Effector CD8-positive, alpha-beta T cell (primary cell): ENCODE measurements at regions not wholly inside any gene's neighbourhood (a gene's known extent, or its start where the extent isn't known, plus 50 kb on each side); places are given as distances from the start of the nearest gene placed in this dataset.

ENCODE experiments used
- DNase-seq: peaks from one replicate; lab custom pipeline; 2025; lab: John Stamatoyannopoulos, UW

GRCh38 chr17:77429969-77430752, 289.4 kb downstream of the SEC14L1 start:
- peak; percentile 75 for DNase-seq

DNA sequence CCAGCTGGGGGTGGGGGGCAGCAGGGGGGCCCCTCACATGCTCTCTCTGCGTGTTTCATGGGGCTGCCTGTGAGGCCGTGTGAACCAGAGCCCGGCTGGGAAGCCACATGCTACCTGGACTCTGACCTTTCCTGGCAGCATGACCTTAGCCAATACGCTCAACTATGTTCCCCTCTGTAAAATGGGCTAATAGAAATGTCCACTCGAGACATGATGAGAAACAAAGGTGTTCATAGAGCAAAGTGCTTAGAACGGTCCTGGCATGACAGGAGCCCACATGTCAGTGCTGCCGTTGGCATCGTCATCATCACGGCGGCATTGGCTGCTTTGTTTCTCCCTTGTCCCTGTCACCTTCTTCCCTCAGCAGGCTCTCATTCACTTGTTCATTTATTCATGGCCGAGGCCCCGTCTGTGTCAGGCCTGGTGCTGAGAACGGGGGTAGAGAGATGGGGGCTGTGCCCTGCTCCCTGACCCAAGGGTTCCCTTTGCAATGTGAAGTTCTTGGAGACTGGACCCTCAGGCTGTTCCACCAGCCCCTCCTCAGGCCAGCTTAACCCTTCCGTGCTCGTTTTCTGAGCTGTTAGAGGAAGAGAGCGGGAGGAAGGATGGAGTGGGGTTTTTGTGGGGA, 291.4 kb downstream of the SEC14L1 start:
- DNase-seq: no peak

GRCh38 chr17:77432742-77433141, 292.0 kb downstream of the SEC14L1 start:
- DNase-seq: peak; percentile 22

- DNase-seq: peak; percentile 19
Measured at GRCh38 chr17:77433385-77434135, 292.8 kb downstream of the SEC14L1 start.

GRCh38 chr17:77434136-77435114, 293.7 kb downstream of the SEC14L1 start:
- no peak for DNase-seq

- peak; percentile 51 for DNase-seq
Measured at GRCh38 chr17:77435272-77436057, 294.7 kb downstream of the SEC14L1 start.

DNA sequence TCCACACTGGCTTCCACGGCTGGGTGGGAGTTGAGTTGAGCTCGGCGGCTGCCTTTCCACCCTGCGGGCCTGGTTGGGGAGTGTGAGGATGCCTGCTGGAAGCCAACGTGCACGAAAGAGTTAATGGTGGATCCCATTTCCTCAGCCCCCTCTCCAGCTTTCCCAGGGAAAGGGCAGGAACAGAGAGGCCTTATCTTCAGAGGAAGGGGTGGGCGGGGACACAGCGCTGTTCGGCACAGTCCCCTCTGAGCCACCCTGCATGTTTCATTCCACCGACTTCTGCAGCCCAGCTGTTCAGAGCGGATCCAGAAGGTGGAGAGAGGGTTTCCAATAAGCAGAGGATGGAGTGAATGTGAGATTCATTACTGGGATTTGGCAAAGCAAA, 295.3 kb downstream of the SEC14L1 start:
- no peak for DNase-seq

DNA sequence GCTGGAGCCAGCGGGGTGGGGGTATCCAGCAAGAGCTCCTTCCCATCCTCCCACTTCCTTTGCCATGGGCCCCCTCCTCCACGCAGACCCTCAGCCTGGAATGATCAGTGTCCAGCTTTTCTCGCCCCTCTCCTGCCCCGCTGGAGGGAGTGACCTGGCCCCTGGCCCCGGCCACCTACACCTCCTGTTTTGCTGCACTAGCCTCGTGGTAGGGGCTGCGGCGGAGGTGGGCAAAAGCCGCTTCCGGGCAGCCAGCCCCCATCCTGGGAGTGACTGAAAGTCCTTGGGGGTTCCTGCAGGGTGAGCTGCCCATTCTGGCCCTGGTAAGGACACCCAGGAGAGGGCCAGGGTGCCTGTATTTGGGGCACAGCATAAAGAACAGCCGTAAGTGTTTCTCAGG, 295.7 kb downstream of the SEC14L1 start:
- no peak for DNase-seq

DNA sequence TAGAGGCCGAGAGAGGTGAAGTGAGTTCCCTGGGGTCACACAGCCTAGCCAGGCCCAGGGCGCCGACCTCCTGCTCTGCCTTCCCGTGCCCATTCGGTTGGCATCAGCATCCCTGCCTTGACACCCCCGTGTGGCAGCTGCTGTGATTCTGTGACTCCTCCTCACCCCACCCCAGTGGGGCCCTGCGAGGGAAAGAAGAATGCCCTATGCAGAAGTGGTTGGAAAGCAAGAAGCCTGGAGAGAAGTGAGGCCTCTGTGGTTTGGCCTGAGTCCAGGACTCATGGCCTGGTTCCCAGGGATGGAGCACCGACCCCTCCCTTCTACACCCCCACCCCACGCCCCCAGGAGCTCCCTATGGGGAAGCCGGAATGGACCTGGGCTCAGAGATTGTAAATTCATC, 296.2 kb downstream of the SEC14L1 start:
- DNase-seq: peak; percentile 22

- no peak for DNase-seq
Measured at GRCh38 chr17:77437747-77438146, 297.0 kb downstream of the SEC14L1 start.

DNA sequence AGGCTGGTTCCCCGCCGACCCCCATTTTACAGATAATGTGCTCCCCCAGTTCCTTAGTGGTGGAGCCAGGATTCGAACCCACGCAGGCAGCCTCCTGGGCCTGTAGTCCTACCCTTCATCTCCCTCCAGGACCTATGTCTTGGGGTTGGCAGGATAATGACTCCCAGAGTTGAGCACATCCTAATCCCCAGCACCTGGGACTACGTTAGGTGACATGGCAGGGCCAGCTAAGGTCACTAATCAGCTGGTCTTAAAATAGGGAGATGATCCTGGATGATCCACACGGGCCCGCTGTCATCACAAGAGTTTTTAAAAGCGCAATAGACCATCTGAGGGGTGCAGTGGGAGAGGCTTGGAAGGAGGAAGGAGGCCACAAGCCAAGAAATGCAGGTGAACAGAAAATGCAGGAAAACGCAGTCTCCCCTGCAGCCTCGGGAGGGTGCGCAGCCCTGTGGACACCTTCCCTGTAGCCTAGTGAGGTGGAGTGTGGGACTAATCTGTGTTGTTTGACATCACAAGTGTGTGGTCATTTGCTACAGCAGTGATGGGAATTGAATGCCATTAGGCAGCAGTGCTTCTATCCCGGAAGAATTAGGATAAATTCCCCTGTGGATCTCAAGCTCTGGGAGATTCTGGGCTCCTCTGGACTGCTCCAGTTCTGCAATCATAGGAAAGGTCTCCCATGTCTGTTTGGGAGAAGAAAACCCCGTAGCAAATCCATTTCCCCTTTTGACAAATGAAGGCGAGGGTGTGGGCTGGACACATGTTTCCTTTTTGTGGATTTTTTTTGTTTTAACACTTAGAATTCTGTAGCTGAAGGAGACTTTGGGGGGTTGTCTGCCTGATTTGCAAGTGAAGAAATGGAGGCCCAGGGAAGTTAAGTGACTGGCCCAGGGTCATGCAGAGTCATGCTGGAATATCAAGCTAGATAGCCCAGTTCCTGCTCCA, 297.7 kb downstream of the SEC14L1 start:
- no peak for DNase-seq

- DNase-seq: no peak
Measured at GRCh38 chr17:77439189-77440018, 298.6 kb downstream of the SEC14L1 start.

GRCh38 chr17:77440560-77440981, 299.8 kb downstream of the SEC14L1 start:
- DNase-seq: no peak

DNA sequence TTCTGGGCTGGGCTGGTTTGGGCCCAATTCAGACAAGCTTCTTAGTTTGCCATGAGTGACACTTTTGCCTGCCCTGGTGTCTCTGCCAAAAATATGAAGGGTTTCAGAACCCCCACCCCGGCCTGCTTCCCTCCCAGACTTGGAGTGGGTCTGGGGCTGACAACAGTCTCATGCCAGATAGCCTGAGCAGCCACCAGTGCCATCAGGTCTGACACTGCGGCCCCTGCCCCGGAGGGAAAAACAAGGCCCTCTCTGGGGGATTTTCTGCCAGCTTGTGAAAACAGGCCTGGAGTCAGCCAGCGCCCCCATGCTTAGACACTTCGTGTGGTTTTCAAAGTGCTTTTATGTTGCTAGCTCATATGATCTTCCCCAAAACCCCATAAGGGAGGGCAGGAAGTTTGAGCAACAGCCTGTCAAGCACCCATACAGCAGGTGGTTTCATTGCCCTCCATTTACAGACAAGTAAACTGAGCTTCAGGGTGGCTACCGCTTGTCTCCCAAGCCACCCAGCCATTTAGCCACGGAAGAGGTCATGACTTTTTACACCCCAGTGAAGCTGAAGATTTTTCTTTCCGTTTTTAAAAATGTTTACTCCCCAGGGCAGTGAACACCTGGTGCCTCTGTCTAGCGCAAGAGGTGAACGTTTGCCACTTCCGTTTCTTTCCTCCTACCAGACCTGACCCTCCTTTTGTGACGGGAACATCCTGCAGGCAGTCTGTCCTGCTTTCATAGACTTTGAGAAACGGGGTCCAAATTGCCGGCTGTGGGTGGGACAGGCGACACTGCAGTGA, 300.6 kb downstream of the SEC14L1 start:
- DNase-seq: peak; percentile 61

- no peak for DNase-seq
Measured at GRCh38 chr17:77441940-77442339, 301.2 kb downstream of the SEC14L1 start.

- DNase-seq: no peak
Measured at GRCh38 chr17:77442976-77443747, 302.4 kb downstream of the SEC14L1 start.

GRCh38 chr17:77443748-77444260, 303.0 kb downstream of the SEC14L1 start:
- DNase-seq: no peak
